Neural crest cell (in vitro differentiated cells): ENCODE measurements at regions not wholly inside any gene's neighbourhood (a gene's known extent, or its start where the extent isn't known, plus 50 kb on each side); places are given as distances from the start of the nearest gene placed in this dataset.
A peak's percentile ranks its signal among the peaks of the same experiment; 100 is the strongest.
"Not testable (repeated sequence)": the region's sequence is repeated elsewhere in the genome, so short reads cannot be mapped to it uniquely, and the experiment has no call there.

Source experiments
- DNase-seq: peaks from one replicate; pipeline ENCODE4 v3.0.0; 2021; ENCODE audit warnings: low read depth, mixed read lengths, low spot score
- H3K27ac Mint-ChIP-seq: one replicate; pipeline ENCODE4 v1.8.0; 2021; ENCODE audit warnings: mild to moderate bottlenecking, mixed read lengths; ENCODE audit not compliant: unreplicated experiment
- H3K27me3 Mint-ChIP-seq: 2 replicates; pipeline ENCODE4 v1.8.0; 2021; ENCODE audit warnings: low read depth, mild to moderate bottlenecking, mixed read lengths
- H3K36me3 Mint-ChIP-seq: 2 replicates; pipeline ENCODE4 v1.8.0; 2021; ENCODE audit warnings: low read depth, mild to moderate bottlenecking, mixed read lengths
- H3K4me1 Mint-ChIP-seq: 2 replicates; pipeline ENCODE4 v1.8.0; 2021; ENCODE audit warnings: mixed read lengths
- H3K4me3 Mint-ChIP-seq: one replicate; pipeline ENCODE4 v1.8.0; 2021; ENCODE audit warnings: mild to moderate bottlenecking, mixed read lengths
- H3K9me3 Mint-ChIP-seq: 2 replicates; pipeline ENCODE4 v1.8.0; 2021; ENCODE audit warnings: mixed read lengths
- CTCF ChIP-seq: fragments of 200-600 bp; sonication (generic); conservative IDR thresholded peaks from 2 replicates; pipeline ENCODE4 v1.5.0; 2021; ENCODE audit warnings: antibody characterized with exemption, mild to moderate bottlenecking

- DNase-seq, result no peak
- Mint-ChIP-seq H3K4me3 (no peak overlapping the region), H3K27ac (no peak overlapping the region), H3K27me3 (no peaks in the 10 kb centered on the region), H3K9me3 (peaks cover 5% of the 10 kb centered on the region), H3K36me3 (no peaks in the 10 kb centered on the region), H3K4me1 (peaks cover 2% of the 10 kb centered on the region)
- TF ChIP-seq CTCF, result no peak
Measured at GRCh38 chr18:22701795-22702194, 231.3 kb upstream of the RBBP8 start.

- Mint-ChIP-seq H3K27me3 (no peaks in the 10 kb centered on the region), H3K36me3 (no peaks in the 10 kb centered on the region), H3K4me3 (no peak overlapping the region), H3K9me3 (peaks cover 5% of the 10 kb centered on the region), H3K4me1 (no peaks in the 10 kb centered on the region), H3K27ac (no peak overlapping the region)
- no peak for TF ChIP-seq CTCF
- no peak for DNase-seq
Measured at GRCh38 chr18:22702806-22703205, 230.3 kb upstream of the RBBP8 start.

- H3K4me1 Mint-ChIP-seq, result no peaks in the 10 kb centered on the region
- no peaks in the 10 kb centered on the region for H3K36me3 Mint-ChIP-seq
Measured at GRCh38 chr18:22703883-22704585, 229.1 kb upstream of the RBBP8 start.

GRCh38 chr18:22704586-22704918 is 228.6 kb upstream of the RBBP8 start:
- no peak overlapping the region for H3K27ac Mint-ChIP-seq
- no peak for DNase-seq
- H3K9me3 Mint-ChIP-seq, result peaks cover 5% of the 10 kb centered on the region
- no peaks in the 10 kb centered on the region for H3K36me3 Mint-ChIP-seq
- no peaks in the 10 kb centered on the region for H3K27me3 Mint-ChIP-seq
- no peaks in the 10 kb centered on the region for H3K4me1 Mint-ChIP-seq
- H3K4me3 Mint-ChIP-seq, result no peak overlapping the region
- TF ChIP-seq CTCF, result peak; percentile 32

More at GRCh38 chr18:22703883-22704585, 229.1 kb upstream of the RBBP8 start:
- TF ChIP-seq CTCF, result peak; percentile 87
- Mint-ChIP-seq H3K4me3 (no peak overlapping the region), H3K9me3 (peaks cover 5% of the 10 kb centered on the region), H3K27ac (no peak overlapping the region), H3K27me3 (no peaks in the 10 kb centered on the region)
- DNase-seq, result peak; percentile 4

GRCh38 chr18:22705328-22705727 is 227.8 kb upstream of the RBBP8 start:
- no peak for DNase-seq
- H3K27ac Mint-ChIP-seq, result no peak overlapping the region
- H3K36me3 Mint-ChIP-seq, result no peaks in the 10 kb centered on the region
- H3K9me3 Mint-ChIP-seq, result peaks cover 3% of the 10 kb centered on the region
- H3K4me3 Mint-ChIP-seq, result no peak overlapping the region
- TF ChIP-seq CTCF, result no peak
- no peaks in the 10 kb centered on the region for H3K27me3 Mint-ChIP-seq
- no peaks in the 10 kb centered on the region for H3K4me1 Mint-ChIP-seq

GRCh38 chr18:22706025-22706424 is 227.1 kb upstream of the RBBP8 start:
- H3K36me3 Mint-ChIP-seq, H3K9me3 Mint-ChIP-seq, H3K4me3 Mint-ChIP-seq, H3K27me3 Mint-ChIP-seq, H3K27ac Mint-ChIP-seq, H3K4me1 Mint-ChIP-seq, DNase-seq: not testable (repeated sequence)
